Retinal pigment epithelial cell (primary cell): ENCODE measurements at regions not wholly inside any gene's neighbourhood (a gene's known extent, or its start where the extent isn't known, plus 50 kb on each side); places are given as distances from the start of the nearest gene placed in this dataset.

Experiments
- DNase-seq: peaks from one replicate; pipeline ENCODE4 v3.0.0-alpha.2; 2010; ENCODE audit warnings: low read depth
- H3K4me3 ChIP-seq: 2 replicates; pipeline ENCODE4 v1.5.1; 2011; ENCODE audit warnings: mild to moderate bottlenecking, low read length, control low read depth, moderate library complexity
- CTCF ChIP-seq: conservative IDR thresholded peaks from 2 replicates; pipeline ENCODE4 v1.5.1; 2011; ENCODE audit warnings: low read depth, low read length, control low read depth, inconsistent platforms

- no peak for TF ChIP-seq CTCF
- H3K4me3 ChIP-seq = no peak overlapping the region
- DNase-seq = no peak
Observed at GRCh38 chr3:69542805-69543429, 157.0 kb upstream of the FRMD4B start.

DNA sequence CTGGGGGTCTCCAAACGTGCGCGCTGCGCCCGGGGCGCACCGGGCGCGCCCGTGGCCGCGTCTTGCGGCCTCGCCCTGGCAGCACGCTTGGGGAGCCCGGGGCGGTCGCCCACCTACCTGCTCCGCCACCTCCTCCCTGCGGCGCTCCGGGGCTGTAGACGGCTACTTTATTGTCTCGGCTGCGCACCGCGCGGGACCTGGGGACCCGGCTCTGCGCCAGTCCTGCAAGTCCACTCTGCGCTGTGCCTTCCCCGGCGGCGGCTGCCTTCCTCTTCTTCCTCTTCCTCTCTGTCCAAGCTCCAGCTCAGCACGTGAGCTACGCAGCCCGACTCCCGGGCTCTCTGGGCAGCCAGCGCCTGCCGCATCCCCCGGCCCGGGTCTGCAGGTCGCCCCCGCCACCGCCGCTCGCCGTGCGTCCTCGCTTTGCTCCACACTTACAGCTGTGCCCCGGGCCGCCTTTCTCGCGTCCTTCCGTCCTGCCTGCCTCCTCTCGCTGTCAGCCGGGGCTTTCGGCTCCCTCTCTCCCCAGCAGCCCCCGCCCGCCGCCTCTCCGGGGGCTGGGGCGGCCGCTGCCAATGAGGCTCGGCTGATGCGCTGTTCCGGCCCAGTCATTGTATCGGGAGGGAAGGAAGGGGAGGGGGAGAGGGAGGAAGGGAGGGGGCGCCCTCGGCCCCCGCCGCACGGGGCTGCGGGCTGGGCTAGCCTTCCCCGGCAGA is 156.4 kb upstream of the FRMD4B start:
- no peak overlapping the region for H3K4me3 ChIP-seq
- DNase-seq = no peak
- no peak for TF ChIP-seq CTCF

DNA sequence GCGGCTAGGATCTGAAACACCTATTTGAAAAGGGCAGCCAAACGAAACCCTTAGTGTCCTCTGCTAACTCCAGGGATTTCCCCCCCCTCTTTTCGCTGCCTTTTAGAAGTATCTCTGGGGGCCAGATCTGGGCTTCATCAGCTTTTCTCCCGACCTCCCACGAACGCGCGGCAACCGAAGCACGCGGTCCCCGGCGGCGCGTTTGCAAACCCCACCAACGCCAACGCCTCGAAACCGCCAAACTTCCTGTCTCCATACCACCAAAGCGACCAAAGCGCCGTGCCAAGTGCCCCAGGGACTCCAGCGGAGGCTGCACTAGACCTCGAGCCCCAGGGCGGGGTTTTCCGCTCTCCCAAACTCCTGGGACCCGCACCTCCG is 155.8 kb upstream of the FRMD4B start:
- no peak overlapping the region for H3K4me3 ChIP-seq
- no peak for TF ChIP-seq CTCF
- no peak for DNase-seq

DNA sequence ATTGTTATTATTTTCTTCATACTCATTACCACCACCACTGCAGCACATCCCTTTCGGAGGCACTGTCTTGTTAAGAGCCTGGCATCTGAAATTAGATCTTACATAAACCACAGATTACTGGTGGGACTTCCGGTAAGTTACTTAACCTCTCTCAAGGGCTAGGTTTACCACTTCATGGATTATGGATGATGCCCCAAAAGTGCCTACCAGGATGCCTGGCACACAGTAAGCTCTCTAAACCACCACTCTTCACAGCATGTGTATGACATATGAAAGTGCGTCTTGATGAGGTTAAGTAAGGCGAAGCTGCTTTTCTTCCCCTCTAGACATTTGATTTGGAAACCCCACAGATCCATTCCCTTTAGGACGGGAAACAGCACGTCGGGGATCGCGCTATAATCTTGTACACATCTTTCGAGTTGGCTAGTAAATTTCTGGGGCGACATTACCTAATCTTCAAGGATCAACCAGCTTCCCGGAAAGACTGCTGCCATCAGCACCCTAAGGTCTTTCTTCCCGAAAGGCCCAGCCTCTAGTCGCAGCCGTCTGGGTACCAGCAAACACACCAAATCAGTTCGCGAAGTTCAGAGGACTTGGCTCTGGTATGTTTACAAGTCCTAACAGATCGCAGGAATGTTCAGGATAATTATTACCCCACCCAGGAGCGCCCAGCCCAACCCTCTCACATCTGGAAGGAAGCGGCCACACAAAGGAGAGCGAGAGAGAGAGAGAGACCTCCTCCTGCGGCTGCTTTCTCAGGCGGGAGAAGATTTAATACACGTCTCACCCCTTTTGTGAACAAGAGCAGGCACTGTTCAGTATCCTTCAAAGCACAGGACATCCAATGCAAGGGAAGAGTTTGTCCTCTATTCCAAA is 155.1 kb upstream of the FRMD4B start:
- no peak for DNase-seq
- TF ChIP-seq CTCF = no peak
- H3K4me3 ChIP-seq = no peak overlapping the region

GRCh38 chr3:69539134-69539533 is 153.2 kb upstream of the FRMD4B start:
- no peak for TF ChIP-seq CTCF
- no peak for DNase-seq
- no peak overlapping the region for H3K4me3 ChIP-seq

DNA sequence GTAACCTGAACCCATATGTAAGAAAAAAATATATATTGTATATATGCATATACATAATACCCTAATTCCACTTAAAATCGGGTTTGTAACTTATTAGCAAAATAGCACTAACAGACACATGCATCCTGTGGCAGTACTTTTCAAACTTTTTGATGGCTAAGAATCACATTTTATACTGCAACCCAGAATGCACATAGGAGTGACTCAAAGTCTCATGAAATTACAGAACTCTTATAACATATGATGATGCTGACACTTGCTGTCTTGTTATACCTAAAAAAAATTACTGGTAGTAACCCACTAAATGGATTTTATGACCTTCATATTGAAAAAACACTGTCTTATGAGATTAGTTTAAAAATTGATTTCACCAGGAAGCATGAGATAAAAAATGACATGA is 152.4 kb upstream of the FRMD4B start:
- no peak for DNase-seq
- no peak overlapping the region for H3K4me3 ChIP-seq
- no peak for TF ChIP-seq CTCF
